HG03025 (cell line): ENCODE measurements at regions not wholly inside any gene's neighbourhood (a gene's known extent, or its start where the extent isn't known, plus 50 kb on each side); places are given as distances from the start of the nearest gene placed in this dataset.

Experiments
- ATAC-seq: cut with Tn5 transposase; IDR thresholded peaks from one replicate; pipeline ENCODE4 v1.9.1; 2021; ENCODE audit warnings: mild to moderate bottlenecking, moderate library complexity; ENCODE audit not compliant: unreplicated experiment, low FRiP score

GRCh38 chr1:58888833-58889232 lies 105.0 kb upstream of the JUN start:
- no peak for ATAC-seq

GRCh38 chr1:58890113-58890512 lies 106.3 kb upstream of the JUN start:
- no peak for ATAC-seq

- no peak for ATAC-seq
Measured at GRCh38 chr1:58890609-58891008, 106.8 kb upstream of the JUN start.

- ATAC-seq, result no peak
Measured at GRCh38 chr1:58891347-58891746, 107.5 kb upstream of the JUN start.

- ATAC-seq, result no peak
Measured at GRCh38 chr1:58893257-58893869, 109.5 kb upstream of the JUN start.

- no peak for ATAC-seq
Measured at GRCh38 chr1:58895082-58895481, 111.2 kb upstream of the JUN start.

GRCh38 chr1:58895559-58896145 lies 111.8 kb upstream of the JUN start:
- ATAC-seq, result no peak

GRCh38 chr1:58896246-58897183 lies 112.7 kb upstream of the JUN start:
- ATAC-seq, result no peak

- ATAC-seq, result no peak
Measured at GRCh38 chr1:58898739-58899586, 115.1 kb upstream of the JUN start.

GRCh38 chr1:58899587-58900271 lies 115.9 kb upstream of the JUN start:
- ATAC-seq, result no peak

GRCh38 chr1:58900396-58900795 lies 116.5 kb upstream of the JUN start:
- no peak for ATAC-seq

GRCh38 chr1:58901008-58901407 lies 117.2 kb upstream of the JUN start:
- no peak for ATAC-seq

GRCh38 chr1:58902830-58903513 lies 119.1 kb upstream of the JUN start:
- no peak for ATAC-seq

GRCh38 chr1:58903514-58904298 lies 119.9 kb upstream of the JUN start:
- peak; percentile 88 for ATAC-seq

- ATAC-seq, result no peak
Measured at GRCh38 chr1:58904299-58905125, 120.7 kb upstream of the JUN start.

- ATAC-seq, result no peak
Measured at GRCh38 chr1:58905126-58905490, 121.3 kb upstream of the JUN start.

GRCh38 chr1:58905628-58906221 lies 121.9 kb upstream of the JUN start:
- no peak for ATAC-seq

- ATAC-seq, result no peak
Measured at GRCh38 chr1:58907398-58907797, 123.6 kb upstream of the JUN start.
